Epithelial cell of esophagus (primary cell): ENCODE measurements at regions not wholly inside any gene's neighbourhood (a gene's known extent, or its start where the extent isn't known, plus 50 kb on each side); places are given as distances from the start of the nearest gene placed in this dataset.

ENCODE experiments used
- DNase-seq: peaks from one replicate; pipeline ENCODE4 v3.0.0; 2010; ENCODE audit warnings: low read depth
- H3K4me3 ChIP-seq: 2 replicates; pipeline ENCODE4 v1.5.1; 2011; ENCODE audit warnings: mild to moderate bottlenecking, low read length, control low read depth
- CTCF ChIP-seq: IDR thresholded peaks from 2 replicates; pipeline ENCODE4 v1.5.1; 2011; ENCODE audit warnings: low read depth, mild to moderate bottlenecking, low read length, control low read depth, inconsistent platforms; ENCODE audit not compliant: insufficient read depth; ENCODE audit errors: missing control alignments

GRCh38 chr12:61713121-61713520 lies 547.1 kb upstream of the USP15 start:
- H3K4me3 ChIP-seq = no peak overlapping the region
- no peak for DNase-seq
- TF ChIP-seq CTCF = no peak

GRCh38 chr12:61717986-61718385 lies 542.2 kb upstream of the USP15 start:
- DNase-seq = peak; percentile 9
- no peak overlapping the region for H3K4me3 ChIP-seq
- no peak for TF ChIP-seq CTCF

- H3K4me3 ChIP-seq = no peak overlapping the region
- TF ChIP-seq CTCF = no peak
- no peak for DNase-seq
These were observed 520.3 kb upstream of the USP15 start for GRCh38 chr12:61739925-61740324.

GRCh38 chr12:61750604-61751003 lies 509.6 kb upstream of the USP15 start:
- DNase-seq = peak; percentile 42
- no peak for TF ChIP-seq CTCF

GRCh38 chr12:61754214-61754613 lies 506.0 kb upstream of the USP15 start:
- TF ChIP-seq CTCF = no peak
- H3K4me3 ChIP-seq = no peak overlapping the region
- no peak for DNase-seq

More at GRCh38 chr12:61750604-61751003, 509.6 kb upstream of the USP15 start:
- no peak overlapping the region for H3K4me3 ChIP-seq

GRCh38 chr12:61757831-61758505 lies 502.2 kb upstream of the USP15 start:
- peak; percentile 59 for DNase-seq
- H3K4me3 ChIP-seq = no peak overlapping the region
- no peak for TF ChIP-seq CTCF

- no peak overlapping the region for H3K4me3 ChIP-seq
- DNase-seq = peak; percentile 17
- no peak for TF ChIP-seq CTCF
These were observed 501.5 kb upstream of the USP15 start for GRCh38 chr12:61758661-61759060.
